H1 (cell line): ENCODE measurements at regions not wholly inside any gene's neighbourhood (a gene's known extent, or its start where the extent isn't known, plus 50 kb on each side); places are given as distances from the start of the nearest gene placed in this dataset.

Experiments
- CREB1 ChIP-seq: IDR thresholded peaks from 2 replicates; pipeline ENCODE4 v1.6.1; 2012; ENCODE audit warnings: inconsistent platforms
- GABPA ChIP-seq: IDR thresholded peaks from 2 replicates; pipeline ENCODE4 v1.6.1; 2011; ENCODE audit warnings: mild to moderate bottlenecking, low read length, moderate library complexity, borderline replicate concordance; ENCODE audit not compliant: insufficient read depth
- POU5F1 ChIP-seq: IDR thresholded peaks from 2 replicates; pipeline ENCODE4 v1.6.1; 2011; ENCODE audit warnings: low read depth, mild to moderate bottlenecking, low read length, moderate library complexity
- TF ChIP-seq, protein P1 (sequence below): IDR thresholded peaks from 2 replicates; pipeline ENCODE4 v1.6.1; 2012; ENCODE audit warnings: inconsistent platforms

DNA sequence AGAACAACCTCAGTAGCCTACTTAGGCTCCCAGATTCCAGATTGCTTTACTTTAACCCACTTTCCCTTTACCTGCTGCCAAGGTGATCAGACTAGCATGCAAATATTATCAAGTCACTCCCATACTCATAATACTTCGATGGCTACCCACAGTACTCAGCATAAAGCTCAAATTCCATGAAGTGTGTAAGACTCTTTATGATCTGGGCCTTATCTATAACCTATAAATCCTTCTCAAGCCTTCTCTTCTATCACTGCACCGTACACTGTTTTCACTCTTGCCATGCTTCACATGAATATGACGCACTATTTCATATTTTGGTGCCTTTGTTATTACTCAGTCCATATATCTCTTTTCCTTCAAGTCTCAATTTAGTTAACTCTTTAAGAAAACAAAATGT, 135.2 kb upstream of the TARS1 start (continued):
- TF ChIP-seq GABPA (no peak), CREB1 (no peak), POU5F1 (no peak)
- TF ChIP-seq, protein P1, sequence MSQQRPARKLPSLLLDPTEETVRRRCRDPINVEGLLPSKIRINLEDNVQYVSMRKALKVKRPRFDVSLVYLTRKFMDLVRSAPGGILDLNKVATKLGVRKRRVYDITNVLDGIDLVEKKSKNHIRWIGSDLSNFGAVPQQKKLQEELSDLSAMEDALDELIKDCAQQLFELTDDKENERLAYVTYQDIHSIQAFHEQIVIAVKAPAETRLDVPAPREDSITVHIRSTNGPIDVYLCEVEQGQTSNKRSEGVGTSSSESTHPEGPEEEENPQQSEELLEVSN, result no peak
